ENCODE measurements at regions not wholly inside any gene's neighbourhood (a gene's known extent, or its start where the extent isn't known, plus 50 kb on each side); places are given as distances from the start of the nearest gene placed in this dataset.

- TF ChIP-seq CTCF (IDR thresholded peaks at IDR 0.05) (no peak), EZH2 (IDR thresholded peaks at IDR 0.05) (no peak)
Observed at GRCh38 chr12:75827061-75827460, 204.5 kb downstream of the PHLDA1 start.
